ENCODE measurements at regions not wholly inside any gene's neighbourhood (a gene's known extent, or its start where the extent isn't known, plus 50 kb on each side); places are given as distances from the start of the nearest gene placed in this dataset.

DNA sequence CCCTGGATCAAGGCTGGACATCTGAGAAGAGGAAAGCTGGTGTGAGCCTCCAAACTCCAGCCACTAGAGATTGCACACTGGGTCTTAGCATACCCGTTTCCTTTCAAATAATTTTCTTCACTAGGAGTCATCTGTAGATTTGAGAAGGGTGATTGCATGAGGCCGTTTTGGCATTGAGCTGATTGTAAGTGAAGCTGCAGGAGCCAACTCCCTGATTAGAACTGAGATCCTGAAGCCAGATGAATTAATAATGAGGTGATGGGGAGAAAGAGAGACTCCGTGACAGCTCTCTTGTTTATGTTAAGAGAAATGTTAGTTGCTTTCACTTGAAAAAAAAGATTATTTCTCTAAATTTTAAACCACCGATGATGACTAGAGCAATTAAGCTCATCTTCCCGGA, 268.4 kb upstream of the THSD7B start:
- DNase-seq = no peak
- no peak overlapping the region for H3K27ac Mint-ChIP-seq (ENCODE audit: unreplicated experiment)
- CTCF ChIA-PET = no interaction called here
- BruUV-seq (replicated peaks) = no TSS peak
- TF ChIP-seq, protein P1, sequence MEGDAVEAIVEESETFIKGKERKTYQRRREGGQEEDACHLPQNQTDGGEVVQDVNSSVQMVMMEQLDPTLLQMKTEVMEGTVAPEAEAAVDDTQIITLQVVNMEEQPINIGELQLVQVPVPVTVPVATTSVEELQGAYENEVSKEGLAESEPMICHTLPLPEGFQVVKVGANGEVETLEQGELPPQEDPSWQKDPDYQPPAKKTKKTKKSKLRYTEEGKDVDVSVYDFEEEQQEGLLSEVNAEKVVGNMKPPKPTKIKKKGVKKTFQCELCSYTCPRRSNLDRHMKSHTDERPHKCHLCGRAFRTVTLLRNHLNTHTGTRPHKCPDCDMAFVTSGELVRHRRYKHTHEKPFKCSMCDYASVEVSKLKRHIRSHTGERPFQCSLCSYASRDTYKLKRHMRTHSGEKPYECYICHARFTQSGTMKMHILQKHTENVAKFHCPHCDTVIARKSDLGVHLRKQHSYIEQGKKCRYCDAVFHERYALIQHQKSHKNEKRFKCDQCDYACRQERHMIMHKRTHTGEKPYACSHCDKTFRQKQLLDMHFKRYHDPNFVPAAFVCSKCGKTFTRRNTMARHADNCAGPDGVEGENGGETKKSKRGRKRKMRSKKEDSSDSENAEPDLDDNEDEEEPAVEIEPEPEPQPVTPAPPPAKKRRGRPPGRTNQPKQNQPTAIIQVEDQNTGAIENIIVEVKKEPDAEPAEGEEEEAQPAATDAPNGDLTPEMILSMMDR (IDR thresholded peaks at IDR 0.05; ENCODE audit: unreplicated experiment) = no peak
- intact Hi-C loops (cut with micrococcal nuclease; ENCODE audit: unreplicated experiment) = no loop called here
- no peaks in the 10 kb centered on the region for H3K9me3 Mint-ChIP-seq (ENCODE audit: low read depth, unreplicated experiment)
- H3K27me3 Mint-ChIP-seq (ENCODE audit: unreplicated experiment) = peaks cover 4% of the 10 kb centered on the region
- no peak overlapping the region for H3K4me3 Mint-ChIP-seq (ENCODE audit: low read depth, unreplicated experiment)
- H3K4me1 Mint-ChIP-seq (ENCODE audit: low read depth, unreplicated experiment) = no peaks in the 10 kb centered on the region
- no peaks in the 10 kb centered on the region for H3K36me3 Mint-ChIP-seq (ENCODE audit: insufficient read depth, unreplicated experiment)

DNA sequence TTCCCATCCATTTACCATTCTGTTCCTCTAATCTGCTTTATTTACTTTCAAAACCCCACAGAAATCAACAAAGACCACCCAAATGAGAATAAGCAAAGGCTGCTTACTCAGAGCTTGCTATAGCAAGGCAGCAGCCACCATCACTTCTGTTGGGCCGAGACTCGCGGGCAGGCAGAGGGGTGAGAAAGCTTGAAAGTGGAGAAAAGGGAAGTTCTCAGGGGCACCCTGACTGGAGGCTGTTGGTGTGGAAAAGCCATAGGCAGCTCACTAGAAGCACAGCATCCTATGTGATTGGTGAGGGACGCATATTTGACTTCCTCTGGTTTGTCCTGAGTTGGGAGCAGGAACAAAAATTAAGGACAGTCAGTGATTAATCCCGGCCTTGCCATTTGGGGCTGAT, 269.7 kb upstream of the THSD7B start:
- peaks cover 18% of the 10 kb centered on the region for H3K27me3 Mint-ChIP-seq (ENCODE audit: unreplicated experiment)
- no peaks in the 10 kb centered on the region for H3K36me3 Mint-ChIP-seq (ENCODE audit: insufficient read depth, unreplicated experiment)
- no TSS peak for BruUV-seq (replicated peaks)
- DNase-seq = no peak
- no peak overlapping the region for H3K27ac Mint-ChIP-seq (ENCODE audit: unreplicated experiment)
- TF ChIP-seq, protein P1 (IDR thresholded peaks at IDR 0.05; ENCODE audit: unreplicated experiment) = no peak
- H3K4me3 Mint-ChIP-seq (ENCODE audit: low read depth, unreplicated experiment) = no peak overlapping the region
- intact Hi-C loops (cut with micrococcal nuclease; ENCODE audit: unreplicated experiment) = no loop called here
- no peaks in the 10 kb centered on the region for H3K9me3 Mint-ChIP-seq (ENCODE audit: low read depth, unreplicated experiment)
- CTCF ChIA-PET = no interaction called here
- H3K4me1 Mint-ChIP-seq (ENCODE audit: low read depth, unreplicated experiment) = no peaks in the 10 kb centered on the region

DNA sequence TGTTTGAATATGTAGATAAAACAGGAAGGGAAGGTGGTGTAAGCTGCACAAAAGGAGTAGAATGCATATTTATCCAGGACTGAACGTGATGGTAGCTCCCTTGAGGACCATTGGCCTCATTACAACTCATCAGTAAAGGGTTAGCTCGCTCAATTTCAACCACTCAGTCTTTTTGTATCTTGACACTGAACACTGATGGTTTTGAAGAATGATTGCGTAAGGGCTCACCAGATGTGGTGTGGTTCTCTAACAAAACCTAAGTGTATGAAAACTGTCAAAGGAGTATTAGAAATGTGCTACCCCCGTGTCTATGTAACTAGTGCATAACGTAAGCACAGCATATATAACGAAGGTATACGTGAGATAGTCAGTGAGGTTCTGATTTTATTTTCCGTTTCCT, 272.4 kb upstream of the THSD7B start:
- no peak for DNase-seq
- TF ChIP-seq, protein P1 (IDR thresholded peaks at IDR 0.05; ENCODE audit: unreplicated experiment) = no peak
- Mint-ChIP-seq H3K36me3 (ENCODE audit: insufficient read depth, unreplicated experiment) (no peaks in the 10 kb centered on the region), H3K27me3 (ENCODE audit: unreplicated experiment) (peaks cover 18% of the 10 kb centered on the region), H3K4me1 (ENCODE audit: low read depth, unreplicated experiment) (no peaks in the 10 kb centered on the region), H3K27ac (ENCODE audit: unreplicated experiment) (no peak overlapping the region), H3K9me3 (ENCODE audit: low read depth, unreplicated experiment) (no peaks in the 10 kb centered on the region), H3K4me3 (ENCODE audit: low read depth, unreplicated experiment) (no peak overlapping the region)
- CTCF ChIA-PET = no interaction called here
- intact Hi-C loops (cut with micrococcal nuclease; ENCODE audit: unreplicated experiment) = no loop called here
- BruUV-seq (replicated peaks) = no TSS peak

DNA sequence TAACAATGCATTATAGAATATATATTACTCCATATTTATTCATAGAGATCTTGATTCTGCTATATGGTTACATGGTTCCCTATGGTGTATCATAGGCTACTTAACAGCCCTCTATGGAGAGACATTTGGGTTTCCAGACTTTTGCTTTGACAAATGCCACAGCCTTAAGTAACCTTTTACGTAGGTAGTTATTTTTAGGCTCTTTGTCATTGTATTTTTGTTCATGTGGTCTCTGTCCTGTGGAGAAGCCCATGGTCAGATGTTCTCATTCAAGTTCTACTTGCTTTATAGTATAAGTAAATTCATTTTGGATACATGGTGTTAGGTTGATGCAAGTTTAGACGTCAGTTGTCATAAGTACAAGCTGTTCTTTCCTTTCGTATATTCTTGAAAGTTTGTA, 275.2 kb upstream of the THSD7B start:
- CTCF ChIA-PET = no interaction called here
- Mint-ChIP-seq H3K27ac (ENCODE audit: unreplicated experiment) (no peak overlapping the region), H3K4me3 (ENCODE audit: low read depth, unreplicated experiment) (no peak overlapping the region), H3K27me3 (ENCODE audit: unreplicated experiment) (peaks cover 18% of the 10 kb centered on the region), H3K9me3 (ENCODE audit: low read depth, unreplicated experiment) (no peaks in the 10 kb centered on the region), H3K36me3 (ENCODE audit: insufficient read depth, unreplicated experiment) (no peaks in the 10 kb centered on the region), H3K4me1 (ENCODE audit: low read depth, unreplicated experiment) (no peaks in the 10 kb centered on the region)
- no TSS peak for BruUV-seq (replicated peaks)
- DNase-seq = no peak
- intact Hi-C loops (cut with micrococcal nuclease; ENCODE audit: unreplicated experiment) = no loop called here
- TF ChIP-seq, protein P1 (IDR thresholded peaks at IDR 0.05; ENCODE audit: unreplicated experiment) = no peak

DNA sequence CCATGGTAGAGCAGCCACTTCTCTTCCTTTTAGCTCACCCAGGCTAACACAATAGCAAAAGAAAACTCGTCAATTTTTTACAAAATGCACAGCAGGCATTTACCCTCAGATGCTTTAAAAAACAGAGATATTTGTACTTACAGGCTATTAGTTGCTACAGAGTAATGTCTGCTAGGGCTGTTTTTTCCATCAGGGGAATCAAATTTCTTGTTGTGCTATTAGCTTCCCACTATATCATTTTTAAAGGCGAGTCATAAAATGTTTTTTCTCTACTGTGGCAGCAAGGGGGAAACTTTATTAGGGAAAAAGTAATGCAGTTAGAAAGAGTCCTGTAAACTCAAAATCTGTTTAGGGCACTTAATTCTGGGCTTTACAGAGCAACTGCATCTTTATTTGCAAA, 277.9 kb upstream of the THSD7B start:
- H3K36me3 Mint-ChIP-seq (ENCODE audit: insufficient read depth, unreplicated experiment) = no peaks in the 10 kb centered on the region
- BruUV-seq (replicated peaks) = no TSS peak
- H3K27me3 Mint-ChIP-seq (ENCODE audit: unreplicated experiment) = peaks cover 18% of the 10 kb centered on the region
- TF ChIP-seq, protein P1 (IDR thresholded peaks at IDR 0.05; ENCODE audit: unreplicated experiment) = no peak
- no peaks in the 10 kb centered on the region for H3K4me1 Mint-ChIP-seq (ENCODE audit: low read depth, unreplicated experiment)
- intact Hi-C loops (cut with micrococcal nuclease; ENCODE audit: unreplicated experiment) = no loop called here
- H3K9me3 Mint-ChIP-seq (ENCODE audit: low read depth, unreplicated experiment) = no peaks in the 10 kb centered on the region
- no peak overlapping the region for H3K27ac Mint-ChIP-seq (ENCODE audit: unreplicated experiment)
- DNase-seq = no peak
- H3K4me3 Mint-ChIP-seq (ENCODE audit: low read depth, unreplicated experiment) = no peak overlapping the region
- CTCF ChIA-PET = no interaction called here
